KOPT-K1 (cell line): ENCODE measurements at regions not wholly inside any gene's neighbourhood (a gene's known extent, or its start where the extent isn't known, plus 50 kb on each side); places are given as distances from the start of the nearest gene placed in this dataset.

ENCODE experiments used
- H3K27ac ChIP-seq: fragments of 200-600 bp; sonication (generic); 2 replicates; pipeline ENCODE4 v1.5.1; 2016; ENCODE audit warnings: antibody characterized with exemption, mild to moderate bottlenecking, low read depth, low read length; ENCODE audit not compliant: poor library complexity, severe bottlenecking
- H3K36me3 ChIP-seq: fragments of 200-600 bp; sonication (generic); 2 replicates; pipeline ENCODE4 v1.5.1; 2017; ENCODE audit warnings: antibody characterized with exemption, mild to moderate bottlenecking, low read length, moderate library complexity; ENCODE audit not compliant: insufficient read depth
- H3K9me3 ChIP-seq: fragments of 200-600 bp; sonication (generic); 2 replicates; pipeline ENCODE4 v1.5.1; 2017; ENCODE audit warnings: antibody characterized with exemption, low read length, mild to moderate bottlenecking; ENCODE audit not compliant: insufficient read depth, poor library complexity, severe bottlenecking

GRCh38 chr16:55264949-55265348 lies 59.1 kb upstream of the IRX6 start:
- Histone ChIP-seq H3K36me3 (no peaks in the 10 kb centered on the region), H3K27ac (no peak overlapping the region), H3K9me3 (no peaks in the 10 kb centered on the region)

GRCh38 chr16:55265926-55266325 lies 58.1 kb upstream of the IRX6 start:
- H3K36me3 ChIP-seq = no peaks in the 10 kb centered on the region
- H3K27ac ChIP-seq = no peak overlapping the region
- no peaks in the 10 kb centered on the region for H3K9me3 ChIP-seq

- no peaks in the 10 kb centered on the region for H3K9me3 ChIP-seq
- no peak overlapping the region for H3K27ac ChIP-seq
Measured at GRCh38 chr16:55271945-55272513, 52.0 kb upstream of the IRX6 start.

GRCh38 chr16:55272744-55273143 lies 51.3 kb upstream of the IRX6 start:
- no peaks in the 10 kb centered on the region for H3K9me3 ChIP-seq

More at GRCh38 chr16:55271945-55272513, 52.0 kb upstream of the IRX6 start:
- H3K36me3 ChIP-seq = no peaks in the 10 kb centered on the region

GRCh38 chr16:55273356-55273755 lies 50.6 kb upstream of the IRX6 start:
- H3K36me3 ChIP-seq = no peaks in the 10 kb centered on the region
- no peaks in the 10 kb centered on the region for H3K9me3 ChIP-seq
- no peak overlapping the region for H3K27ac ChIP-seq

More at GRCh38 chr16:55272744-55273143, 51.3 kb upstream of the IRX6 start:
- H3K27ac ChIP-seq = no peak overlapping the region
- no peaks in the 10 kb centered on the region for H3K36me3 ChIP-seq

GRCh38 chr16:55273959-55274358 lies 50.0 kb upstream of the IRX6 start:
- Histone ChIP-seq H3K9me3 (no peaks in the 10 kb centered on the region), H3K36me3 (no peaks in the 10 kb centered on the region), H3K27ac (no peak overlapping the region)
